GM23338 (cell line): ENCODE measurements at regions not wholly inside any gene's neighbourhood (a gene's known extent, or its start where the extent isn't known, plus 50 kb on each side); places are given as distances from the start of the nearest gene placed in this dataset.

Experiments used
- EZH2 ChIP-seq: fragments of 200-600 bp; sonication (generic); IDR thresholded peaks from one replicate; pipeline ENCODE4 v1.8.0; 2017; ENCODE audit warnings: antibody characterized with exemption, mild to moderate bottlenecking, low read depth; ENCODE audit not compliant: unreplicated experiment
- EZH2phosphoT487 ChIP-seq: fragments of 200-600 bp; sonication (generic); IDR thresholded peaks from one replicate; pipeline ENCODE4 v1.8.1; 2018; ENCODE audit warnings: antibody characterized with exemption; ENCODE audit not compliant: unreplicated experiment
- TF ChIP-seq, protein P1 (sequence below), 2 experiments: fragments of 200-600 bp in 1 of 2; sonication (generic) in 1 of 2; conservative IDR thresholded peaks; 2 replicates each; pipeline versions ENCODE4 v1.5.1 to v1.6.1; 2016 to 2017; ENCODE audit warnings: antibody characterized with exemption in 2 of 2, low read depth in 2 of 2, mild to moderate bottlenecking in 2 of 2, moderate library complexity in 1 of 2

DNA sequence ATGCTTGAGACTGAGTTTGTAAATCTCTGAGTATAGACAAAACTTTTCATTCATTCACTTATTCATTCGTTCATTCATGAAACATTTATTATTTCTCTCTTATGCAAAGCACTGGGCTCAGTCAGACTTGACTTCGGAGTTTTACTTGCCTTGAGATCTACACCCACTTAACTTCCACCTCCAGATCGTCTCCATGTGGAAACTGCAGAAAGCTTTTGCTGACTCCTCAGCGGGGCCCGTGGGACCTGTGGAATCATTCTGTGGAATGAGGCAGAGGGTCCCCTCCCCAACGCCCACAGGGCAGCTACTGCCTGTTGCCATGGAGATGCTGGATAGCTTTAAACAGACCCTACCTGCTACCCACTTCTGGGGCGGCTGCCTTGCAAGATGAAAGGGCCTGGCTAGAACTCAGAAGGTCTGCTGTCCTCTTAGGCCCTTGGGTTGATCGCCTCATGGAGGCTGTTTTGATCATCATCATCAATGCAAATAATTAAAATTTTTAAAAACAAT lies 66.4 kb upstream of the KCNG1 start:
- TF ChIP-seq, protein P1, sequence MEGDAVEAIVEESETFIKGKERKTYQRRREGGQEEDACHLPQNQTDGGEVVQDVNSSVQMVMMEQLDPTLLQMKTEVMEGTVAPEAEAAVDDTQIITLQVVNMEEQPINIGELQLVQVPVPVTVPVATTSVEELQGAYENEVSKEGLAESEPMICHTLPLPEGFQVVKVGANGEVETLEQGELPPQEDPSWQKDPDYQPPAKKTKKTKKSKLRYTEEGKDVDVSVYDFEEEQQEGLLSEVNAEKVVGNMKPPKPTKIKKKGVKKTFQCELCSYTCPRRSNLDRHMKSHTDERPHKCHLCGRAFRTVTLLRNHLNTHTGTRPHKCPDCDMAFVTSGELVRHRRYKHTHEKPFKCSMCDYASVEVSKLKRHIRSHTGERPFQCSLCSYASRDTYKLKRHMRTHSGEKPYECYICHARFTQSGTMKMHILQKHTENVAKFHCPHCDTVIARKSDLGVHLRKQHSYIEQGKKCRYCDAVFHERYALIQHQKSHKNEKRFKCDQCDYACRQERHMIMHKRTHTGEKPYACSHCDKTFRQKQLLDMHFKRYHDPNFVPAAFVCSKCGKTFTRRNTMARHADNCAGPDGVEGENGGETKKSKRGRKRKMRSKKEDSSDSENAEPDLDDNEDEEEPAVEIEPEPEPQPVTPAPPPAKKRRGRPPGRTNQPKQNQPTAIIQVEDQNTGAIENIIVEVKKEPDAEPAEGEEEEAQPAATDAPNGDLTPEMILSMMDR (conservative IDR thresholded peaks at IDR 0.05; ENCODE audit: low read depth in 2 of 2), result no peak
- TF ChIP-seq EZH2phosphoT487, result no peak
- TF ChIP-seq EZH2, result no peak
